Epithelial cell of esophagus (primary cell): ENCODE measurements at regions not wholly inside any gene's neighbourhood (a gene's known extent, or its start where the extent isn't known, plus 50 kb on each side); places are given as distances from the start of the nearest gene placed in this dataset.
A peak's percentile ranks its signal among the peaks of the same experiment; 100 is the strongest.

Experiments used
- DNase-seq: peaks from one replicate; pipeline ENCODE4 v3.0.0; 2010; ENCODE audit warnings: low read depth
- H3K4me3 ChIP-seq: 2 replicates; pipeline ENCODE4 v1.5.1; 2011; ENCODE audit warnings: mild to moderate bottlenecking, low read length, control low read depth
- CTCF ChIP-seq: IDR thresholded peaks from 2 replicates; pipeline ENCODE4 v1.5.1; 2011; ENCODE audit warnings: low read depth, mild to moderate bottlenecking, low read length, control low read depth, inconsistent platforms; ENCODE audit not compliant: insufficient read depth; ENCODE audit errors: missing control alignments

DNA sequence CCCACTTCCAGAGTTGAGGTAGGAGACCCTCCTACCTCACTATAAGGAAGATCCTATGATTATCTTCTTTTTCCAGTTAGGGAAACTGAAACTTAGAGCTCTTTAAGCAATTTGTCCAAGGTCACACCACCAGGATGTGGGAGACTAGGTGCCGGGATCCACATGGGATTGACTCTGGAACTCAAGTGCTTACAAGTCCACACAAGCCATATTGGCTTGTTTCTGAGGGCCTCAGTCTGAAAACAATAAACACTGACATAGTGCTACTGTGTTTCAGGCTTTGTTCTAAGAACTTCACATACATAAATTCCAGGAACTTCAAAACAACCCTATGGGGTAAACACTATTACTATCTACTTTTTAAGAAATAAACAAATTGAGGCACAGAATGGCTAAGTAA, 481.3 kb downstream of the ZSWIM6 start:
- no peak overlapping the region for H3K4me3 ChIP-seq
- DNase-seq = peak; percentile 65
- TF ChIP-seq CTCF = no peak

DNA sequence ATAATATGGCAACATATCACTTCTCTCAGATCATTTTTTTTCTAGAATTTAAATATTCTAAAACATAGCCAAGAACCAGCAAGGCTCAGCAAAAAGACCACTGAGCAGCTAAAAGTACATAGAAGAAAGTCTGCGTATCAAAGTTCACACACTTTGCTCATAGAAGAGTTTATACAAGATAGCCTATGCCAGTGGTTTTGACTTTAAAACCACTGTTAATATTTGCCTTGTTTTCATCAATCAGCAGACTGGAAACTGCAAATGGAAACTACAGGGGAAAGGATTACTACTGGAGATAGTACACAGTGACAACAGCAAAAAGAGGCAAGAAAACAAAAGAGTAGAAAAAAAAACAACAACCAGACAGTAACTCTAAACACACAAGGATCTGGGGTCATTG, 483.3 kb downstream of the ZSWIM6 start:
- no peak overlapping the region for H3K4me3 ChIP-seq
- no peak for TF ChIP-seq CTCF
- no peak for DNase-seq

DNA sequence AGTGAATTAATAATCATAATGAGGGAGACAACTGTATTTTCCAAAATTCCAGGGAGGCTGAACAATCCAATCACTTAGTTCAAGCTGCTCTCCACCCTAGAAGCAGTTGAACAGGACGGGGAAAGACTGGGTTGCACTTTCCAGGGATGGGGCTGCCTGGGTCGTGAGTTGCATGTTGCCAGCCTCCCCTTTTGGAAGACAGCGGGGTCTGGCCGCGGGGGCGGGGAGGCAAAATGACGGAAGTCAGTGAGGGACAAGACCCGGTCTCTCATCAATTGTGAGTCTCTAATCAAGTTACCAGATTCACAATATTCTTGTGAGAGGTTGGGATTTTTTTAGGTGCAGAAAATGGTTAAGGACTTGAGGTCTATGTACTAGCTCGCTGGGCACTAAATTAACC, 484.1 kb downstream of the ZSWIM6 start:
- TF ChIP-seq CTCF = no peak
- no peak overlapping the region for H3K4me3 ChIP-seq
- DNase-seq = no peak

- no peak overlapping the region for H3K4me3 ChIP-seq
- no peak for TF ChIP-seq CTCF
- DNase-seq = peak; percentile 46
Measured at GRCh38 chr5:61816585-61817450, 484.8 kb downstream of the ZSWIM6 start.

DNA sequence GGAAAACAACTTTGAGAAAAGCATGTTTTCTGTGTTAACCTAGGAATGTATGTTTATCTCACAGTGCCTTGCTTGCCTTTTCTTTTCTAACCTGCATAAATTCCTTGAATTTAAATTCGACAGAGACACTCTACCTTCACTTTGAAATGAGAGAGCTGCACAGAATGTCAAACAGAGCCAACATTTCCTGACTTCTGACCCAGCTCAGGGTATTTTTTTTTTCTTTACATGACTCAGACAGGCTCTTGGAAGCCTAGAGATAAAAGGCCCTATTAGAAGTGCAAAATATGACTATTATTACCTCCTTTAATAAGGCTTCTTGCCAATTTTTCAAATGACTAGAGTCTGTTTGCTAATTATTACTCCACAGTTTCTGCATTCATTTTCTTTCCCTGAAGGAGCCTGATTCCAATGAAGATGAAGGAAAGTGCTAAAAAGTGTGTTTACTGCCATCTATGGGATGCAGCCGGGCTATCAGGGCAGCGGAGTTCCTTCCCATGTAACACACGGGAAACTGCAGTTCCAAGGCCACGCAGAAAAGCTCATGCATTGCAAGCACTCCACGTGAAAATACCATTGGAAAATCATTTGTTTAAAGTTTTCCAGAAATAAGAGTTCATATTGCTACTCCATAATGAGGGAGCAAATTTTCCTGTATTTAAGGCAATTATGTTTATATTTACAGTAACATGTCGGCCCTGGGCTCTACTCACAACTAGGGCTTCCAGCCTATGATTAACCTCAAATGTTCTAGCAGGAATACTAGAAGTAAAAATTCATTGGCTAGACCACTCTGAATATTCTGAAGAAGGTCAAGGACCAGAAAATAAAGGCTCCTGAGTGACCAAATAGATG, 485.6 kb downstream of the ZSWIM6 start:
- H3K4me3 ChIP-seq = no peak overlapping the region
- DNase-seq = peak; percentile 70
- peak; percentile 82 for TF ChIP-seq CTCF

GRCh38 chr5:61820836-61821235, 485.2 kb upstream of the KIF2A start:
- TF ChIP-seq CTCF = no peak
- H3K4me3 ChIP-seq = no peak overlapping the region
- no peak for DNase-seq
